ENCODE measurements at regions not wholly inside any gene's neighbourhood (a gene's known extent, or its start where the extent isn't known, plus 50 kb on each side); places are given as distances from the start of the nearest gene placed in this dataset.
"Not testable (repeated sequence)": the region's sequence is repeated elsewhere in the genome, so short reads cannot be mapped to it uniquely, and the experiment has no call there.

- Mint-ChIP-seq H3K36me3 (no peaks in the 10 kb centered on the region), H3K27me3 (ENCODE audit: low read depth in 3 of 3) (peaks cover 0 to 1% (median 0%) of the 10 kb centered on the region in 3 donors), H3K4me3 (no peak overlapping the region), H3K9me3 (peaks cover 0 to 3% (median 0%) of the 10 kb centered on the region in 7 donors), H3K4me1 (peaks cover 11% of the 10 kb centered on the region), H3K27ac (peak overlapping the region in 1 of 7 donors; percentile 38)
- no CpG with 5 or more reads among the region's 1 CpG for WGBS (ENCODE audit: insufficient coverage)
- no peaks in the 10 kb centered on the region for H3K79me2 ChIP-seq (ENCODE audit: insufficient read depth, low read length)
- H3K4me1 ChIP-seq (ENCODE audit: control insufficient read depth in 1 of 2, insufficient read depth in 2 of 2, low read length in 2 of 2) = peaks cover 9 to 10% of the 10 kb centered on the region in 2 donors
- H4K20me1 ChIP-seq (ENCODE audit: insufficient read depth, low read length) = no peaks in the 10 kb centered on the region
- H3K9me3 ChIP-seq (replicated peaks in 1 of 2; ENCODE audit: control insufficient read depth in 1 of 2, insufficient read depth in 1 of 2, low read length in 2 of 2) = no peaks in the 10 kb centered on the region
- no peak overlapping the region for H3K4me2 ChIP-seq (replicated peaks; ENCODE audit: extremely low read depth, low read length, poor library complexity, severe bottlenecking)
- H3K36me3 ChIP-seq (replicated peaks in 1 of 2; ENCODE audit: control insufficient read depth in 1 of 2, insufficient read depth in 2 of 2, low read length in 2 of 2) = no peaks in the 10 kb centered on the region
- no peaks in the 10 kb centered on the region for H3K27me3 ChIP-seq (ENCODE audit: control insufficient read depth in 2 of 2, insufficient read depth in 2 of 2, low read length in 2 of 2)
- no peak overlapping the region for H2AFZ ChIP-seq (ENCODE audit: insufficient read depth, low read depth, low read length, poor library complexity, severe bottlenecking)
- peak in 2 of 3 donors; percentile 9 to 15 for DNase-seq
- intact Hi-C loops (cut with micrococcal nuclease) = no loop called here
- H3K27ac ChIP-seq (ENCODE audit: low read depth in 1 of 2, low read length in 2 of 2) = no peak overlapping the region
- TF ChIP-seq CTCF (IDR thresholded peaks at IDR 0.05) = no peak
- no peak overlapping the region for H3K9ac ChIP-seq (ENCODE audit: insufficient read depth, low read length, poor library complexity, severe bottlenecking)
- no peak overlapping the region for H3K4me3 ChIP-seq (replicated peaks in 1 of 3; ENCODE audit: low read depth in 2 of 3, low read length in 3 of 3)
Observed at GRCh38 chr20:12090920-12091319, 173.2 kb downstream of the BTBD3 start.

GRCh38 chr20:12093057-12093796, 175.5 kb downstream of the BTBD3 start:
- H3K9me3 Mint-ChIP-seq = peaks cover 0 to 5% (median 2%) of the 10 kb centered on the region in 7 donors
- Histone ChIP-seq H2AFZ (ENCODE audit: insufficient read depth, low read depth, low read length, poor library complexity, severe bottlenecking) (no peak overlapping the region), H3K4me1 (ENCODE audit: control insufficient read depth in 1 of 2, insufficient read depth in 2 of 2, low read length in 2 of 2) (peaks cover 9 to 10% of the 10 kb centered on the region in 2 donors), H3K27ac (ENCODE audit: low read depth in 1 of 2, low read length in 2 of 2) (no peak overlapping the region), H3K9ac (ENCODE audit: insufficient read depth, low read length, poor library complexity, severe bottlenecking) (no peak overlapping the region), H3K36me3 (replicated peaks in 1 of 2; ENCODE audit: control insufficient read depth in 1 of 2, insufficient read depth in 2 of 2, low read length in 2 of 2) (no peaks in the 10 kb centered on the region), H4K20me1 (ENCODE audit: insufficient read depth, low read length) (no peaks in the 10 kb centered on the region), H3K27me3 (ENCODE audit: control insufficient read depth in 2 of 2, insufficient read depth in 2 of 2, low read length in 2 of 2) (no peaks in the 10 kb centered on the region), H3K79me2 (ENCODE audit: insufficient read depth, low read length) (no peaks in the 10 kb centered on the region), H3K9me3 (replicated peaks in 1 of 2; ENCODE audit: control insufficient read depth in 1 of 2, insufficient read depth in 1 of 2, low read length in 2 of 2) (no peaks in the 10 kb centered on the region), H3K4me3 (replicated peaks in 1 of 3; ENCODE audit: low read depth in 2 of 3, low read length in 3 of 3) (no peak overlapping the region), H3K4me2 (replicated peaks; ENCODE audit: extremely low read depth, low read length, poor library complexity, severe bottlenecking) (no peak overlapping the region)
- intact Hi-C loops (cut with micrococcal nuclease) = no loop called here
- H3K27me3 Mint-ChIP-seq (ENCODE audit: low read depth in 3 of 3) = peaks cover 0 to 1% (median 0%) of the 10 kb centered on the region in 3 donors
- no peak for TF ChIP-seq CTCF (IDR thresholded peaks at IDR 0.05)
- no peak overlapping the region for H3K4me3 Mint-ChIP-seq
- peak overlapping the region in 1 of 7 donors; percentile 0 for H3K27ac Mint-ChIP-seq
- peaks cover 11% of the 10 kb centered on the region for H3K4me1 Mint-ChIP-seq
- DNase-seq = peak; percentile 5 to 36 (median 11)
- H3K36me3 Mint-ChIP-seq = no peaks in the 10 kb centered on the region
- 44% methylated on average over 4 of the region's 10 CpGs for WGBS (ENCODE audit: insufficient coverage)

GRCh38 chr20:12093797-12094190, 176.1 kb downstream of the BTBD3 start:
- H3K4me3 ChIP-seq (replicated peaks in 1 of 3; ENCODE audit: low read depth in 2 of 3, low read length in 3 of 3); H3K9me3 ChIP-seq (replicated peaks in 1 of 2; ENCODE audit: control insufficient read depth in 1 of 2, insufficient read depth in 1 of 2, low read length in 2 of 2); DNase-seq; H3K9me3 Mint-ChIP-seq; H3K27me3 Mint-ChIP-seq (ENCODE audit: low read depth in 3 of 3); intact Hi-C loops (cut with micrococcal nuclease); H3K36me3 ChIP-seq (replicated peaks in 1 of 2; ENCODE audit: control insufficient read depth in 1 of 2, insufficient read depth in 2 of 2, low read length in 2 of 2); H3K27ac ChIP-seq (ENCODE audit: low read depth in 1 of 2, low read length in 2 of 2); H2AFZ ChIP-seq (ENCODE audit: insufficient read depth, low read depth, low read length, poor library complexity, severe bottlenecking); H3K36me3 Mint-ChIP-seq; H3K27ac Mint-ChIP-seq; H3K79me2 ChIP-seq (ENCODE audit: insufficient read depth, low read length); H3K9ac ChIP-seq (ENCODE audit: insufficient read depth, low read length, poor library complexity, severe bottlenecking); H3K27me3 ChIP-seq (ENCODE audit: control insufficient read depth in 2 of 2, insufficient read depth in 2 of 2, low read length in 2 of 2); H3K4me3 Mint-ChIP-seq; H4K20me1 ChIP-seq (ENCODE audit: insufficient read depth, low read length); H3K4me2 ChIP-seq (replicated peaks; ENCODE audit: extremely low read depth, low read length, poor library complexity, severe bottlenecking): not testable (repeated sequence)
- H3K4me1 ChIP-seq (ENCODE audit: control insufficient read depth in 1 of 2, insufficient read depth in 2 of 2, low read length in 2 of 2) = peaks cover 9 to 10% of the 10 kb centered on the region in 2 donors
- peaks cover 11% of the 10 kb centered on the region for H3K4me1 Mint-ChIP-seq
- 60% methylated on average over 2 of the region's 3 CpGs for WGBS (ENCODE audit: insufficient coverage)

Data from CD14-positive monocyte (primary cell).